Muscle layer of colon (tissue), 2 donors: ENCODE measurements at regions not wholly inside any gene's neighbourhood (a gene's known extent, or its start where the extent isn't known, plus 50 kb on each side); places are given as distances from the start of the nearest gene placed in this dataset.

Experiments
- H3K27ac ChIP-seq: one replicate; pipeline ENCODE4 v1.7.0; 2013; ENCODE audit warnings: low read depth, mild to moderate bottlenecking, low read length, moderate library complexity
- H3K27me3 ChIP-seq, 2 donors: one replicate each; pipeline ENCODE4 v1.7.0; 2013; ENCODE audit warnings: low read length in 2 of 2, mild to moderate bottlenecking in 2 of 2; ENCODE audit not compliant: insufficient read depth in 2 of 2, control insufficient read depth in 1 of 2
- H3K36me3 ChIP-seq: one replicate; pipeline ENCODE4 v1.7.0; 2013; ENCODE audit warnings: mild to moderate bottlenecking, low read length; ENCODE audit not compliant: insufficient read depth
- H3K4me1 ChIP-seq: one replicate; pipeline ENCODE4 v1.7.0; 2013; ENCODE audit warnings: mild to moderate bottlenecking, low read length; ENCODE audit not compliant: insufficient read depth
- H3K4me3 ChIP-seq, 2 donors: one replicate each; pipeline ENCODE4 v1.7.0; 2013; ENCODE audit warnings: low read length in 2 of 2, low read depth in 1 of 2, mild to moderate bottlenecking in 1 of 2, moderate library complexity in 1 of 2
- H3K9ac ChIP-seq: one replicate; pipeline ENCODE4 v1.7.0; 2013; ENCODE audit warnings: low read length
- H3K9me3 ChIP-seq: one replicate; pipeline ENCODE4 v1.7.0; 2013; ENCODE audit warnings: mild to moderate bottlenecking, low read length
- donor health status: abdominal sarcoma.
- donor health status: Adenocarcinoma of cecum.

DNA sequence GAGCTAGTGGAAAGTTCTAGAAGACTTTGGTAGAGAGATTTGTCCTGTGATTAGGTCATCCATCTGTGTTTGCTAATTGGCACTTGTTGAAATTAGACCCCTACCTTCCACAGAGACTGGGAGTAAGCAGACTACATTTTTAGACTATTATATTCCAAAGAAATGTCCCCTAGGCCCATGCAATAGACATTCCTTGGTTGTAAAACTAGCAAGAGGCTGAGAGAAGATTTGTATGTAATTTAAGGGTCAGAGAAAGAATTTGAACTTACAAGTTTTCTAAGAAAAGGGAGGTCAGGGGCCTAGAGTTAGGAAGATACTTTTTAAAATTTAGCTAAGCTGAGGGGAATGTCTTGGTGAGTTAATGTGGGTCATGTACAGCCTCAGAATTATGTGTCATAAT, 470.7 kb upstream of the SLITRK1 start:
- Histone ChIP-seq H3K4me1 (no peaks in the 10 kb centered on the region), H3K9ac (no peak overlapping the region), H3K36me3 (no peaks in the 10 kb centered on the region), H3K27me3 (no peaks in the 10 kb centered on the region), H3K27ac (no peak overlapping the region), H3K9me3 (no peaks in the 10 kb centered on the region), H3K4me3 (no peak overlapping the region)

GRCh38 chr13:84339456-84339855, 457.2 kb upstream of the SLITRK1 start:
- no peak overlapping the region for H3K4me3 ChIP-seq
- H3K27me3 ChIP-seq: no peaks in the 10 kb centered on the region
- H3K9ac ChIP-seq: no peak overlapping the region
- H3K4me1 ChIP-seq: no peaks in the 10 kb centered on the region
- H3K9me3 ChIP-seq: no peaks in the 10 kb centered on the region
- no peaks in the 10 kb centered on the region for H3K36me3 ChIP-seq
- H3K27ac ChIP-seq: no peak overlapping the region

GRCh38 chr13:84332346-84332745, 450.1 kb upstream of the SLITRK1 start:
- Histone ChIP-seq H3K4me1 (no peaks in the 10 kb centered on the region), H3K27me3 (no peaks in the 10 kb centered on the region), H3K36me3 (no peaks in the 10 kb centered on the region), H3K9me3 (no peaks in the 10 kb centered on the region), H3K9ac (no peak overlapping the region), H3K27ac (no peak overlapping the region), H3K4me3 (no peak overlapping the region)

DNA sequence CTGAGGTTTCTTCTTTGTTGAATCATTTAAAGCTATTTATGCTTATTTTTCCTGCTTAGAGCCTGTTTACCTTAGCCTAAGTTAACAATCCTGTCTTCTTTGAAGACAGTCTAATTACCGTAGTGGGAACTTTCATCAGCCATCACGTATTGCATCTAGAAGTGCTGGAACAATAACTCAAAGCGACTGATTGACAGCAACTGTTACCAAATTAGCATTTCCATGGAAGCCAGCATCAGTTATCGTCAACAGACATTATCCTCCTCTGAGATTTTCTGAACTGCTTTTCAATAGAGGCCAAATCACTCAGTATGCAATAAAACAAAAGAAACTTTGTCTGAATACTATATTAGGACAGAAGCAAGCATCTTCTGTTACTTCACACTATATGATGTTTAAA, 433.3 kb upstream of the SLITRK1 start:
- H3K9ac ChIP-seq: no peak overlapping the region
- no peaks in the 10 kb centered on the region for H3K27me3 ChIP-seq
- H3K27ac ChIP-seq: no peak overlapping the region
- H3K9me3 ChIP-seq: no peaks in the 10 kb centered on the region
- no peak overlapping the region for H3K4me3 ChIP-seq
- H3K36me3 ChIP-seq: no peaks in the 10 kb centered on the region
- H3K4me1 ChIP-seq: no peaks in the 10 kb centered on the region

DNA sequence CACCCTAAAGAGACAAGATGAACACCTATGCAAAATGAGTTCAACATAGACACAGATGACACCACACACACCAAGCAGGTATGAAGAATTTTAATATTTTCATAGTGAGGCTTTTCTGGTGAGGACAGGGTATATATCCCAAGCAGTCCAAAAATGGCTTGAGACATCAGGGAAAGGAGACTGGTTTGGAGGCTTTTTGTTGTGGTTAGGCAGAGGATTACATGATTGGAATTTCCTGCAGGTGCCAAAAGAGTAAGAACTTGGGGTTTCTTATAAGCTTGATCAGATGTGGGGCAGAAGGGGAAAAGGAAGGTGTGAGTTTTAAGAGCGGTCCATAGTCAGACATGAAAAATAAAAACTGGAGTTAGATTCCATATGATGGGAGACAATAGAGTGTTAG, 420.8 kb upstream of the SLITRK1 start:
- Histone ChIP-seq H3K27me3 (no peaks in the 10 kb centered on the region), H3K4me3 (no peak overlapping the region), H3K27ac (no peak overlapping the region), H3K9ac (no peak overlapping the region), H3K9me3 (no peaks in the 10 kb centered on the region), H3K4me1 (no peaks in the 10 kb centered on the region), H3K36me3 (no peaks in the 10 kb centered on the region)

GRCh38 chr13:84297251-84297650, 415.0 kb upstream of the SLITRK1 start:
- H3K9me3 ChIP-seq: no peaks in the 10 kb centered on the region
- H3K4me1 ChIP-seq: no peaks in the 10 kb centered on the region
- no peak overlapping the region for H3K4me3 ChIP-seq
- H3K9ac ChIP-seq: no peak overlapping the region
- H3K27ac ChIP-seq: no peak overlapping the region
- H3K27me3 ChIP-seq: no peaks in the 10 kb centered on the region
- no peaks in the 10 kb centered on the region for H3K36me3 ChIP-seq

GRCh38 chr13:84296401-84296800, 414.1 kb upstream of the SLITRK1 start:
- Histone ChIP-seq H3K27me3 (no peaks in the 10 kb centered on the region), H3K9me3 (no peaks in the 10 kb centered on the region), H3K4me3 (no peak overlapping the region), H3K27ac (no peak overlapping the region), H3K4me1 (no peaks in the 10 kb centered on the region), H3K36me3 (no peaks in the 10 kb centered on the region), H3K9ac (no peak overlapping the region)

GRCh38 chr13:84294576-84294975, 412.3 kb upstream of the SLITRK1 start:
- Histone ChIP-seq H3K9me3 (no peaks in the 10 kb centered on the region), H3K27ac (no peak overlapping the region), H3K36me3 (no peaks in the 10 kb centered on the region), H3K4me1 (no peaks in the 10 kb centered on the region), H3K27me3 (no peaks in the 10 kb centered on the region), H3K9ac (no peak overlapping the region), H3K4me3 (no peak overlapping the region)

- no peaks in the 10 kb centered on the region for H3K27me3 ChIP-seq
- H3K27ac ChIP-seq: no peak overlapping the region
These were observed 408.1 kb upstream of the SLITRK1 start for GRCh38 chr13:84290386-84290785.

GRCh38 chr13:84279166-84279565, 396.9 kb upstream of the SLITRK1 start:
- Histone ChIP-seq H3K9ac (no peak overlapping the region), H3K9me3 (no peaks in the 10 kb centered on the region), H3K36me3 (no peaks in the 10 kb centered on the region), H3K4me3 (no peak overlapping the region), H3K27ac (no peak overlapping the region), H3K4me1 (no peaks in the 10 kb centered on the region), H3K27me3 (no peaks in the 10 kb centered on the region)

More at GRCh38 chr13:84290386-84290785, 408.1 kb upstream of the SLITRK1 start:
- H3K9me3 ChIP-seq: no peaks in the 10 kb centered on the region
- no peaks in the 10 kb centered on the region for H3K36me3 ChIP-seq
- no peaks in the 10 kb centered on the region for H3K4me1 ChIP-seq
- no peak overlapping the region for H3K4me3 ChIP-seq
- no peak overlapping the region for H3K9ac ChIP-seq

- H3K4me3 ChIP-seq: no peak overlapping the region
- no peak overlapping the region for H3K9ac ChIP-seq
- no peaks in the 10 kb centered on the region for H3K4me1 ChIP-seq
- no peak overlapping the region for H3K27ac ChIP-seq
- H3K36me3 ChIP-seq: no peaks in the 10 kb centered on the region
- H3K27me3 ChIP-seq: no peaks in the 10 kb centered on the region
- H3K9me3 ChIP-seq: no peaks in the 10 kb centered on the region
These were observed 390.7 kb upstream of the SLITRK1 start for GRCh38 chr13:84272877-84273562.

GRCh38 chr13:84265257-84265764, 383.0 kb upstream of the SLITRK1 start:
- Histone ChIP-seq H3K36me3 (no peaks in the 10 kb centered on the region), H3K4me1 (no peaks in the 10 kb centered on the region), H3K27ac (no peak overlapping the region), H3K9me3 (no peaks in the 10 kb centered on the region), H3K4me3 (no peak overlapping the region), H3K27me3 (no peaks in the 10 kb centered on the region), H3K9ac (no peak overlapping the region)
